Left kidney (tissue), 1 donor: ENCODE measurements at regions not wholly inside any gene's neighbourhood (a gene's known extent, or its start where the extent isn't known, plus 50 kb on each side); places are given as distances from the start of the nearest gene placed in this dataset.

Source experiments
- DNase-seq: peaks from one replicate; pipeline ENCODE4 v3.0.0-alpha.2; 2013

DNA sequence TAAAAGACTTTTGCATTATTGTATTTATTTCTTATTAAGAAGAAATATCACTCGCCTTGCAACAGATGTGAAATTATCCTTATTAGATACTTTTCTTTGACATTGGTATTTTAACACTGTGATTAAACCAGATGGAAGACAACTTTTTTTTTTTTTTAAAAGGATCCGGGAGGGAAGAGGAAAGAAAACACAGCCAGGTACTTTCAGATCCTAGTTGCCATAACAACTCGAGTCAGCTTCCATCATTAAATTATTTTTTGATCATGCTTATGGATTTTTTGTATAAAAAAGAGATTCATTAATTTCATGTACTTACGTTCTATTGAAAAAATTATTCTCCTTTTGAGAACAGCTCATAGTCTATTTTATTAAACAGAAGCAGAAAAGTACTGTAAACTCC is 515.7 kb downstream of the TBC1D4 start:
- DNase-seq, result no peak

DNA sequence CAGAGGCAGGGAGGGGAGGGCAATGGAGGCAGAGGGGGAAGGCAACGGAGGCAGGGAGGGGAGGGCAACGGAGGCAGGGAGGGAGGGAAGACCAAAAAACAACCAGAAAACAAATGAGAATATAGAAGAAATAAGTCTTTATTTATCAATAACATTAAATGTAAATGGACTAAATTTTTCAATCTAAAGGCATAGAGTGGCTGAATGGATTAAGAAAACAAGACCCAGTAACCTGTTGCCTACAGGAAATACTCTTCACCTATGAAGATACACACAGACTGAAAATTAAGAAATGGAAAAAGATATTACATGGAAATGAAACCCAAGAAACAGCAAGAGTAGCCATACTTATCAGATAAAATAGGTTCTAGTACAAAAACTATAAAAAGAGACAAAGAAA is 536.3 kb downstream of the TBC1D4 start:
- DNase-seq, result no peak

DNA sequence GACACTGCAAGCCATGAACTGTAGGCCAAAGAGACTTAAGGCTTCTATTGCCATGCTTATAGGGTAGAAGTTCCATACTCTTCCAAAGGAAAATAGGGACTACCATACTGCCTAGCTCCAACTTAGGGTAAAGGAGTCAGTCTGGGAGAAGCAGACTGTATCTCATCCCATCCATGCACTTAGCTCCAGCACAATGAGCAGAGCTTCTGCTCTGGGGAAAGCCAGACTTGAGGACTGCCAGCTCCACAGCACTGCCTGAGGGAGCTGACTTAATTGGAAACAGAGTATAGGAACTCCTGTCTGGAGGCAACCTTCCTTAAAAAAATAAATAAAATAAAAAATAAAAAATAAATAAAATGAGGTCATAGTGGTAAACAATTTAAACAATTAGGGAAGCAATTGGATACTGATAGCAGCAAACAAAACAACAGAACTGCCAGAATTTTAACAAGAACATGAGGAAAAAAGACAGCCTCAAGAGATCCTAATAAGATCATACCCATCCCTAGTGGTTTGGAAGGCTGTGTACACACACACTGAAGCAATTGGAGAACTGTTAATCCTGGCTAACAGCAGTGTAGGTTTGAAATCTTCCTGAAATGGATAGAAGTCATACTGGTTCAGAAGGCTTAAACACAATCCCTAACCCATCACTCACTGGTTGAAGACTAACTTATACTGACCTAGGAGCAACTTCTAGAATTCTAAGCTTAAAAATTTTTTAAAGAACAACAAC is 550.1 kb downstream of the TBC1D4 start:
- no peak for DNase-seq

DNA sequence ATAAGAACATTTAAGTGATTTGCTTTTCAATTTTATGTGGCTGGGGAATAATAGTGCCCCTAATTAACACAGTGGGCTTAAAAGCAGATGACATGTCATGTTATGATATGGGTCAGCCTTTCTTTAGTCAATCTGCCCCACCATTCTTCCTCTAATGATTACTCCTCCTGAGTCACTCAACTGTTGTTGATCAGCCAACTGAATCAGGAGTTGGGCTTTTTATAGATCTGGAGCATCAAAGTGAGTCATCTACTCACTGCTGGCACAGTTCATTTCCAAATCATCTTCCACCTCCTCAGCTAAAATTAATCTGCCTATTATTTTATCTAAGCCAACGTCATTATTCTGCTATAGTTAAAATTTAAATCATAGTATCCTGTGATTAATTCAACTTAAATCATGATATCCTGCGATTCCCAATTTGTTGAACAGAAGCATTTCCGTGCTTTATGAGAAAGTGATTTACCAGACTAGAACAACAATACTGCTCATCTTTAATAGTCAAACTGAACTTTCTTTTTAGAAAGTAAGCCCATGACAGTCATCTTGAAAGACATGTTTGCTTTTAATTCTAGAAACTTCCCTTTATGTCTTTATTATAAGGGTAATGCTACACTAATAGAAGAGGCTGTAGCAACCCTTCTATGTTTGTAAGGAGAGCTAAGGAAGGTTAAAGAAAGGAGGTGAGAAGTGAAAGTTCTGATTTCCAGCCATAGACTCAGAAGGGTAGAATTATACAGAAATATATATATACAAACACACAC is 551.4 kb downstream of the TBC1D4 start:
- no peak for DNase-seq

DNA sequence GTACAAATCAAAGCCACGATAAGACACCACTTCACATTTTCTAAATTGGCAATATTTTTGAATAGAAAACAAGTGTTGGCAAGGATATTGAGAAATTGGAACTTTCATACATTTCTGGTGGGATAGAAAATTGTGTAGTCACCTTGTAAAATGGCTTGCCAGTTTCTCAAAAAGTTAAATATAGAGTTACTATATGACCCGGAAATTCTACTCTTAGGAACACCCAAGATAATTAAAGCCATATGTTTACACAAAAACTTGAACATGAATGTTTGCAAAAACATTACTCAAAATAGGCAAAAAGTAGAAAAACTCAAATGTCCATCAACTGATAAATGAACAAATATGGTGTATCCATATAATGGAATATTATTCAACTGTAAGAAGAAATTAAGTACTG is 552.5 kb downstream of the TBC1D4 start:
- DNase-seq, result no peak

DNA sequence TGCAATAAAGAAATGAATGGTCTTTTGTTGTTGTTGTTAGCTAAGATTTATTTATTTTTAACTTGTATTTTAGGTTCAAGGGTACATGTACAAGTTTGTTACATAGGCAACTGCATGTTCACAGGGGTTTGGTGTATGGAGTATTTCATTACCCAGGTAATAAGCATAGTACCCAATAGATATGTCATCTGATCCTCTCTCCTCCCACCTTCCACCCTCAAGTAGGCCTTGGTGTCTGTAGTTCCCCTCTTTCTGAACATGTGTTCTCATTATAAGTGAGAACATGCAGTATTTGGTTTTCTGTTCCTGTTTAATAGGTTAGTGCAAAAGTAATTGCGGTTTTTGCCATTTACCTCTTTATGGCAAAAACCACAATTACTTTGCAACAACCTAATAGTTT is 554.1 kb downstream of the TBC1D4 start:
- no peak for DNase-seq

DNA sequence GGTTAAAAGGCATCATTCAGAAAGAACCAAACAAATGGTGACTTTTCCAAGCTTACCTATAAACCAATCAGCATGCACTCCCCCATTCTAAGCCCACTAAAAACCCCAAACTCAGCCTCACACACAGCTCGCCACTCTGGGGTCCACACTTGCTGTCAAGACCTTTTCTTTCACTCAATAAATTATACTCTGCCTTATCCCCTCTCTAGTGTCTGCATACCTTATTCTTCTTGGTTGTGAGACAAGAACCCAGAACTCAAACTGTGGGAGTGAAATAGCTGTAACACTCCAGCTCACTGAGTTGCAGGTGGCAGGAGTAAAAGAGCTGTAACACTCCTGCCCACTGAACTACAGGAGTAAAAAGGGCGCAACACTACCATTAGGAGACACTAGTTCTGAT is 559.0 kb downstream of the TBC1D4 start:
- DNase-seq, result no peak

DNA sequence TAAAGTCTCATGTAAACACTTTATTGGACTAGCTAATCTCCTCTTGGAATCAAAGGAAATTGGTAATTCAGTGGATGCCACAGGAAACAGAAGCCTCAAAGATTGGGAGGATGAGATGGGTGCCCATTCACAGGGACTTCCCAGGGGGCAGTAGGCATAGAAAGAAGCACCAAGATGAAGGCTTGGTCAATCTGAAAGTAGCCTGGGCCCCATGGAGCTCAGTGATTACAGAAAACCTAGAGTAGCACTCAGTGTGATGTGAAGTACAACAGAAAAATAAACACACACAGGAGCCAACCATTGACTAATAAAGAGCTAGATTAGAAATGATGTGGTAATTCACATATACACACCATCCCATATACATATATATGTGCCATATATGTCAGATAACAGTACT is 560.6 kb downstream of the TBC1D4 start:
- no peak for DNase-seq

DNA sequence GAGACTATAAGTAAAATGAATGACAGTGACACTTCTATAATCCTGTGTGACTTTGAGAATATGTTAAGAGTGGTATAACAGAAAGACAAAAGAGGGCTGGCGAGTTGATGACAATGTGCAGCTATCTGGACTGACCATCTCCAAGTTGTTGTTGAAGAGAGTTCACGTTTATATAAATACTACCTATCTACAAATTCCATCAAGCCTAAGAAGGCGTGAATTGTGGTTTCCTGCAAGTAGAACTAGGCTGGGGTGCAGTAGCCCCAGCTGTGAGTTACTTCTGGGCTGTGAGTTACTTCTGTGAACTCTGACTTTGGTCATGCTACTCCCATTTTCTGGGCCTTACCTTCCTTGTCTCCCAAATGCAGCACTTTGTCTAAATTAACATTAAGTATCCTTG is 561.0 kb downstream of the TBC1D4 start:
- no peak for DNase-seq

DNA sequence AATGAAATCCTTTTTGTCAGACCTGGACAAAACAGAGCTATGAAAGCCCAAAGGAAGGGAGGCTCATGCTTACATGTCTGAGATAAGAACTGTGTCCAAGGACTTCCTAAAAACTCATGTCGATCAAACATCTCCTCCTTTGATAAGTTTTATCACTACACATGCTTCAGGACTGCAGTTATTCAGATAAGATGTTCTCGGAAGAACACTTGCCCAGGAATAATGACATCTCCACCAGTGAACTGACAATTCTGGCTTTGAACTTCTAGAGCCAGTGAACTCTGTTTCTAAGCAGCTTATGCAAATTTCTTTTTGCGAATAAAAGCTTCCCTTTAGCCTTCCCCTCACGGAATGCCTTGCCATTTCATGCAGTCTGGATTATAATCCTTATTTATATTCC is 561.6 kb downstream of the TBC1D4 start:
- DNase-seq, result no peak

DNA sequence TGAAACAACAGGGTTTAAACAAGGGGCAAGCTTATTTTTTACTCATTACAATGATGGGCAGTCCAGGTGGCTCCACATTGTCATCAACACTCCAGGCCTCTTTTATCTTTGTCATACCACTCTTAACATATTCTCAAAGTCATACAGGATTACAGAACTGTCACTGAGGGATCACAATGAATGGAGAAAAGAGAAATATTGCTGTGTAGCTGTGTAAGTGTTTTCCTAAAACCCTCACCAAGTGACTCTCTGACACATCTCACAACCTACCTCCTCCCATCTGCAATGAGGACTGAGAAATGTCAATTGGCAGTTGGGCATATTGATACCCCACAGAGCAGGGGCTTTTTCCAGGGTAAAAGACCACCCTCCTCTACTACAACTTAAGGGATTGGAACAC is 562.1 kb downstream of the TBC1D4 start:
- DNase-seq, result no peak

DNA sequence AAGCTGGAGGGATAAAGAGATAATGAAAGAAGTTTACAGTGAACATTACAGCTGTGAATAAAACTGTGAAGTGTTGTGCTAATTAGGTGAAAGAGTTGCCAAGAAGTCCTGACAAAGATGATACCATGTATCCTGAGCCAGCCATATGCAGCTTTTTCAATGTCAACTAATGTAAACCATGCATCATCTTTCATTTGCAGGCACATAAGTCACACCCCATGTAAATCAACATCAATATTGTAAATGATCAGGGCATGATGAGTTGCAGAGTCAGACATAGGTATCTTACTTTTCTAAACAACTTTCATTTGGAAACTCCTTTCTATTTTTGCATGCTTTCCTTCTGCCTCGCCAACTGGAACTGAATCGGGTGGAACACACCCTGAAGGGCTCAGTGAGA is 569.1 kb downstream of the TBC1D4 start:
- DNase-seq, result no peak

DNA sequence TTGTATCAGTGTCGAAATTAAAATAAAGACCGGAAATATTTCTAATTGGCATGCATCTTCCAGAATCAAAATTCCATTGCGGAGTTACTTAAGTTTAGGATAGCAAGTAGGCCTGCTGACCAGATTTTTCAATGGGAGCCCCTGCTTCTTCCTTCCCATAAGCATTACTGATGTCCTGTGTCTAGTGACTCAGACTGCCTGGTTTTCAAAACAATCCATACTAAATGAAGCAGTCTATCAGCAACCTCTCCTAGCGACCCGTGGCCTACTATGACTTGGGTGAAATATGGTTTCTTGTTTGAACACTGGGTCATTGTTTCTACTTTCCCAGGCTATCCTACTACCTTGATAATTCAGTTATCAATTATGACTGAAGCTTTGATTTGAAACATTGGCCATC is 571.6 kb downstream of the TBC1D4 start:
- no peak for DNase-seq

DNA sequence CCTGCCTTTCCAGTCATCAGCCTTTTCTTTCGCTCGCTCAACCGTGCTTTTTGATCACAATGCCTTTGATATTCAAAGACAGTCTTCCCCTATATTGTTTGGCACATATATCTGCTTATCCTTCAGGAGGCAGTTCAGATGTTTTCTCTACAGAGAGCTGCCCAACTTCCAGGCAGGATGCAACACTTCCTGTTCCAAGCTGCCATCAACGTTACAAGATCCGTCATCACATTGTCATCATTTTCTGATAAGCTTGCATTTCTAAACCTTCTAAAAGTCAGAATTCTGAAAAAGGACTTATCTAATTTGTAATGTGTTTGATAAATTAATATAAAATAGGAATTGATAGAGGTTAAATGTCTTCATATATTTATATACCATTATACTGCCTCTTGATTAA is 574.2 kb downstream of the TBC1D4 start:
- DNase-seq, result no peak

DNA sequence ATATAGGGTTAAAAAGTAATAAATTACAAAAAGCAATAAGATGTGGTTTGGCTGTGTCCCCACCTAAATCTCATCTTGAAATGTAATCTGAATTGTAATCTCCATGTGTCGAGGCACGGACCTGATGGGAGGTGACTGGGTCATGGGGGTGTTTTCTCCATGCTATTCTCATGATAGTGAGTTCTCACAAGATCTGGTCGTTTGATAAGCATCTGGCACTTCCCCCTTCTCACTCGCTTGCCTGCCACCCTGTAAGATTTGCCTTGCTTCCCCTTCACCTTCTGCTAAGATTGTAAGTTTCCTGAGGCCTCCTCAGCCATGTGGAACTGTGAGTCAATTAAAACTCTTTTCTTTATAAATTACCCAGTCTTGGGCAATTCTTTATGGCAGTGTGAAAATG is 577.4 kb downstream of the TBC1D4 start:
- DNase-seq, result no peak

DNA sequence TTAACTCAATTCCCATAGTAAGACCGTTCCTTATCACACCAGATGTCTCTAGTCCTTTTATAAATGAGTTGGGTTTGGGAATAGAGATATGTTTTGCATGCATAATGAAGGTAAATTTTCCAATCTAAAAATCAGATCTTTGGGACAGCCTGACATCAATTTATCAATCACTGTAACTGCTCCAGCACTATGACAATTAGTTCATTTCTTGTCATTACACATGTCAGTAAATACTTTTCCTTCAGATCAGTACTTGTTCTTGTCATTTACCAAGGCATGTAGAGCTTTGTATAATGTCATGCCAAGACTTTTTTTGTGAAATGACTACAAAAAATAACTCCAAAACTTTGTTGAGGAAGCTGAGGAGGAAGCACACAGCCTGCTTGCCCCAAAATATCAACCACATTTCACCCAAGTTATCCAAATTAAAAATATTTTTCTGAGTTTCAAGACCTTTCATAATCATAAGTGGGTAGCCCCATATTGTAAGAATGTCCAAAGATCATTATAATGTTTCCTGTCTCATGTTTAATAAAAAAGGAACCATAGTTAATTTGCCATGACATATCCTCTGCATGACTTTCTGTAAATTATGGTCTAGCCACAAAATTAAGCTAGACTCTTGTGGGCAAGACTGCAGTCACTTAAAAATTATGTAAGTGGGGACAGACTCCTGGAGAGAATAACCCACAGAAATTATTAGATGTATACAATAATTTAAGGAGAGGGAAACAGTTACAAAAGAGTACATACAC is 586.8 kb downstream of the TBC1D4 start:
- DNase-seq, result no peak

DNA sequence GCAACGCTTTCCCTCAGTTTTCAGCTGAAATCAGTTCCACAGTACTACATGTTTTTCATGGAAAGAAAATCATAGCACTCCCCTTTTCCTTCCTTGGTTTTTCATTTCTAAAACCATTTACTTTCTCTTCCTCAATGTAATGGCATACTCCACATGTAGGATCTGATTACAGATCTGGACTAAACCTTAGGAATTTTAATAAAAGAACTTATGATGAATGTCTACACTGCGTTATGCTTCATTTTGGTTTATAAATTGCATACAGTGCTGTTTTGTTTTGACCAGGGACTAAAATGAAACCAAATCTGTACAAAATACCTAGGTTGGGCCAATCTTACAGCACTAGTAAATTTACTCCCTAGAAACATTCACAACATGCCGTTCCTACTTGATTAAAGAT is 589.9 kb downstream of the TBC1D4 start:
- peak; percentile 2 for DNase-seq

DNA sequence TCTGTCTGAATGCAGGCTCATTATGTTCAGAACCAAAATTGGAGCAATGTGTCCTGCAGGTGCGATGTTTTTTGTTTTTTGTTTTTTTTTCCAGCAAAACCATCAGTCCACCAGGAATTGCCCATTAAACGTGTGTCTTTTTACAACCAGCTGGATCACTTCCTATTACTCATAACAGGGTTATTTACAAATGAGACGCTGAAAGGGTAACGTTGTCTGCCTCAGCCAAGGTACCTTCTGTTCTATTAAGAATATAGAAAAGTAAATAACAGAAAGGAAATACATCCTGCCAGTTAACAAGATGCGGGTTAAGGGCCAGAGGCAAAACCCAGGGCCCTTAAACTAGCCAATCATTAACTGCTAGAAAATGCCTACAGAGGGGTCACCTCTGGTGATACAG is 590.4 kb downstream of the TBC1D4 start:
- peak; percentile 6 for DNase-seq

DNA sequence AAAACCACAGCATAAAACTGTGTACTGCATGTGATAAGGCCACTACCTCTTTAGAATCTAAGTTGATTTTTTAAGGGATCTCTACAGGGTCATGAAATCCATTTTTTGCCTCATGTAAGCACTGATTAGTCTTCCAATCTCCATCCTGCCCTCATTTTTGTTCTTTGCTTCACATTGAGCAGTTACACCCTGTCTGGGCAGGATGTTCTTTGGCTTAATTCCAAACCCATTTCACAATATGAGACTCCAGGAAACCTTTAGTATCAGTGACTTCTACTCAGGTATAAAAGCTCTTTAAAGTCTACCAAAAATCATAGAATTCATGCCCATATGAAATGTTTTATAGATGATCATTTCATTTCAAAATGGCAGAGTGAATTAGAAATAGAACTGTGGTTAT is 592.6 kb downstream of the TBC1D4 start:
- DNase-seq, result no peak

DNA sequence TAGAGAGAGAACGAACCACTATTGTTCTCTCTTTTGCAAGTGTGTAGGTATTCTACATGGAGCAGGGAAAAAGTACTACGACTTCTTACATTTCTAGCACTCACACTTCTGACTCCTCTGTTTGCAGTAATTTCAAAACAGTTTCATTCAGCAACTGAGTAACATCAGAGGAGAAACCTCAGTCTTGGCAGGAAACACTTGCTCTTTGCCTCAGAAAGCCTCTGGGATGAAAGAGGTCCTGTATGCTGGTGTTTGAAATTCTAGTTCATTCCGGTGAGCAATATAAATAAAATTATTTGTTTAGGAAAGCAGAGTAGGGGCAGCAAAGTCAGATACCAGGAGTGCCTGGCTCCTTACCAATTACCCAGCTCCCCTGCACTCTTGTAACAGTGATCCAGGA is 595.5 kb downstream of the TBC1D4 start:
- no peak for DNase-seq

DNA sequence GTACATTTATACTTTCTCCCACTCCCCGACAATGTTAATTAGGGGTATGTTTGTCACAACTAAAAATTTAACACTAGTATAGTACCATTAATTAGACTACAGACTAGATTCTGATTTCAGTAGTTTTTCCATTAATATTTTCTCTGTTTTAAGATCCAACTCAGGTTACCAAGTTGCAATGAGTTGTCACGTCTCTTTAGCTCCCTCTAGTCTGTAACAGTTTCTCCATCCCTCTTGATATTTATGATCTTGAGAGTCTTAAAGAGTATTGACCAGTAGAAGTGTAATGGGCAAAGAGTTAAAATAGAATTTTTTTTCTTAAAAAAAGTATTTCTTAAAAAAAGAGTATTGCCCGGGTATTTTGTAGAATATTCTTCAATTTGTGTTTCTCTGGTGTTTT is 598.1 kb downstream of the TBC1D4 start:
- no peak for DNase-seq

DNA sequence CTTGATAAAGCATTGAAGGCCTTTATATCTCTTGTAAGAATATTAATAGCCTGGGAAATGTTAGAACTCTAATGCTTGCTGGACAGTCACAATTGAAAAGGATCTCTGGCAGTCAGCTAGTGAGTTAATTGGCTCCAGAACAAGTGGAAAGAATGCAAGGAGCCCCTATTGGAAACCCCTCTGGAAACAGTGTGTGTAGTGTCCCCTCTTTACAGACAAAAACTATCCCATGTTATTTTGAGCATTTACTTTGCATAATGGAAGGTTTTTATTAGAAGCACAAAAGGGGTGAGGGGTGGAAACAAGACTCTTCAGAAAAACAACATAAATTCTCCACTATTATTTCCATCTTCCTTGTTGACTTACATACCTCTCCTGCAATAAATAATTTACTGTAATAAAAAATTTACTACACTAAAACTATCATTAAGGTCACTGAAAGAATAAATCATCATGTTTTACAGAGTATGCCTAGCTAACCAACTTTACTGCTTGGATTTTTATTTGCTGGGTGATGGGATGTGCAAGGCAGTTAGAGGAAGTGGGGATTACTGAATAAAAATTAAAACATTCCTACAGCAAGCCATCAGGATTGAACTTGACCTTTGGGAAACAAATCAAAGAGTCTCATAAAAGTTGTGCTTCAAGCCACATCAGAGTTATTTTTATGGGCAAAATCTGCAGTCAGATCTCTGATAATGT is 610.4 kb downstream of the TBC1D4 start:
- peak; percentile 42 for DNase-seq

DNA sequence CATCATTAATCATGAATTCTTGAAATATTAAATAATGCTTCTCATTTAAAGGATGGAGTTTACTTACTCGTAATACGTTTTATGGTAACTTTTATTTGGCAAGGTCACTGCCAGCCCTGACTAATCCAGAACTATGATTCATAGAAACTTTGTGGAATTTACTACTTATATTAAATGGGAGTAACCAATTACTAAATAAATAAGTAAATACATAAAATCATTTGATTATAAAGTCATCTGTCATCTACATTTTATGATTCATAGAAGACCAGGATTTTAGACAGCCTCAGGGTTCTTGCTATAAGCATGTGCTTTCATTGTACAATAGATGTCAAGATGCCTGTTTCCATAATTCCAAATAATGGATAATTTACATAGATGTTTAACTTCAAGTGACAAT is 611.1 kb downstream of the TBC1D4 start:
- no peak for DNase-seq
